T-cell (primary cell): ENCODE measurements at regions not wholly inside any gene's neighbourhood (a gene's known extent, or its start where the extent isn't known, plus 50 kb on each side); places are given as distances from the start of the nearest gene placed in this dataset.

ENCODE experiments used
- ATAC-seq, 4 experiments: fragments of 200-7000 bp in 3 of 4; fragments of 150-1000 bp in 1 of 4; cut with Tn5 transposase; replicated peaks in 1 of 4; 1 replicate in 3 of 4; 2 replicates in 1 of 4; pipeline ENCODE4 v1.10.0; 2021; ENCODE audit warnings: moderate library complexity in 3 of 4, mild to moderate bottlenecking in 2 of 4, moderate number of reproducible peaks in 1 of 4
- CTCF ChIA-PET, 2 donors: fragments of 300-600 bp; sonication (Branson Sonifier 250); formaldehyde crosslinking; loops; one replicate each; lab custom pipeline; 2022; ENCODE audit warnings: antibody characterized with exemption in 2 of 2; lab: Charles Lee
- POLR2A ChIA-PET, 2 donors: fragments of 300-600 bp; sonication (Branson Sonifier 250); formaldehyde crosslinking; loops; one replicate each; lab custom pipeline; 2022; ENCODE audit warnings: antibody characterized with exemption in 2 of 2; lab: Charles Lee
- DNase-seq, 35 experiments: peaks; one replicate each; pipeline versions ENCODE4 v3.0.0 to v3.0.0-alpha.2; 2013 to 2023
- H3K27ac ChIP-seq: one replicate; pipeline ENCODE4 v1.5.1; 2013; ENCODE audit warnings: low read length
- H3K27me3 ChIP-seq, 2 experiments: replicated peaks in 1 of 2; 1 replicate in 1 of 2; 2 replicates in 1 of 2; pipeline versions ENCODE4 v1.6.1 to v1.7.0; 2013; ENCODE audit warnings: low read length in 1 of 2, mixed read lengths in 1 of 2; ENCODE audit not compliant: control insufficient read depth in 2 of 2, insufficient read depth in 2 of 2; ENCODE audit errors: extremely low read depth in 1 of 2
- H3K36me3 ChIP-seq, 2 donors: 1 replicate in 1 of 2; 2 replicates in 1 of 2; pipeline versions ENCODE4 v1.6.1 to v1.7.0; 2013; ENCODE audit warnings: low read length in 1 of 2; ENCODE audit not compliant: control insufficient read depth in 2 of 2, insufficient read depth in 1 of 2; ENCODE audit errors: extremely low read depth in 1 of 2
- H3K4me1 ChIP-seq, 2 experiments: 1 replicate in 1 of 2; 2 replicates in 1 of 2; pipeline versions ENCODE4 v1.6.1 to v1.7.0; 2013; ENCODE audit warnings: low read length in 2 of 2, mixed read lengths in 1 of 2; ENCODE audit not compliant: insufficient read depth in 2 of 2, control insufficient read depth in 1 of 2; ENCODE audit errors: extremely low read depth in 1 of 2
- H3K4me3 ChIP-seq, 2 donors: 1 replicate in 1 of 2; 2 replicates in 1 of 2; pipeline versions ENCODE4 v1.5.1 to v1.7.0; 2013; ENCODE audit warnings: mild to moderate bottlenecking in 2 of 2, low read length in 1 of 2, moderate library complexity in 1 of 2; ENCODE audit not compliant: control insufficient read depth in 1 of 2; ENCODE audit errors: extremely low read depth in 1 of 2
- H3K9me3 ChIP-seq: 2 replicates; pipeline ENCODE4 v1.7.0; 2013
- H3K27ac Mint-ChIP-seq, 2 donors: one replicate each; pipeline ENCODE4 v1.8.0; 2020 to 2021; ENCODE audit warnings: mild to moderate bottlenecking in 2 of 2, mixed read lengths in 2 of 2
- H3K27me3 Mint-ChIP-seq, 2 donors: one replicate each; pipeline ENCODE4 v1.8.0; 2021 to 2022; ENCODE audit warnings: mixed read lengths in 2 of 2
- H3K36me3 Mint-ChIP-seq: one replicate; pipeline ENCODE4 v1.8.0; 2021; ENCODE audit warnings: mixed read lengths
- H3K4me1 Mint-ChIP-seq, 3 donors: one replicate each; pipeline ENCODE4 v1.8.0; 2020 to 2022; ENCODE audit warnings: mixed read lengths in 3 of 3, mild to moderate bottlenecking in 1 of 3
- H3K4me3 Mint-ChIP-seq, 3 donors: one replicate each; pipeline ENCODE4 v1.8.0; 2020 to 2022; ENCODE audit warnings: mild to moderate bottlenecking in 3 of 3, mixed read lengths in 3 of 3, moderate library complexity in 3 of 3
- H3K9me3 Mint-ChIP-seq, 3 donors: one replicate each; pipeline ENCODE4 v1.8.0; 2020 to 2022; ENCODE audit warnings: mixed read lengths in 3 of 3
- WGBS: methylation state at CpG from one replicate; pipeline ENCODE4 v1.1.5; 2013; ENCODE audit warnings: missing lambda C conversion rate; ENCODE audit not compliant: insufficient coverage; 5-methylcytosine and 5-hydroxymethylcytosine counted together

GRCh38 chr3:24899373-24899772, 404.7 kb upstream of the THRB start:
- no peaks in the 10 kb centered on the region for H3K27me3 ChIP-seq
- WGBS: 88% methylated on average over 1 of the region's 4 CpGs
- ATAC-seq: no peak
- POLR2A ChIA-PET: interaction anchor here in 1 of 2 donors (0.7 kb wide), 1 partner anchor 30 kb away, joined by 5 read pairs; no protein-coding TSS in a partner anchor
- no peaks in the 10 kb centered on the region for H3K4me1 ChIP-seq
- peaks cover 0 to 14% (median 7%) of the 10 kb centered on the region in 3 donors for H3K9me3 Mint-ChIP-seq
- no peaks in the 10 kb centered on the region for H3K4me1 Mint-ChIP-seq
- H3K36me3 Mint-ChIP-seq: no peaks in the 10 kb centered on the region
- no peaks in the 10 kb centered on the region for H3K27me3 Mint-ChIP-seq
- H3K4me3 ChIP-seq: no peak overlapping the region
- H3K27ac Mint-ChIP-seq: no peak overlapping the region
- no peak overlapping the region for H3K4me3 Mint-ChIP-seq
- no peak overlapping the region for H3K27ac ChIP-seq
- no peaks in the 10 kb centered on the region for H3K9me3 ChIP-seq
- H3K36me3 ChIP-seq: no peaks in the 10 kb centered on the region
- CTCF ChIA-PET: no interaction called here
- no peak for DNase-seq

GRCh38 chr3:24899901-24900603, 405.4 kb upstream of the THRB start:
- ChIA-PET POLR2A (interaction anchor here in 1 of 2 donors (0.7 kb wide), 1 partner anchor 31 kb away, joined by 5 read pairs; no protein-coding TSS in a partner anchor), CTCF (no interaction called here)
- no peaks in the 10 kb centered on the region for H3K36me3 ChIP-seq
- 57% methylated on average over 1 of the region's 4 CpGs for WGBS
- H3K4me1 ChIP-seq: no peaks in the 10 kb centered on the region
- Mint-ChIP-seq H3K4me3 (no peak overlapping the region), H3K27ac (no peak overlapping the region), H3K4me1 (no peaks in the 10 kb centered on the region), H3K36me3 (no peaks in the 10 kb centered on the region), H3K9me3 (peaks cover 0 to 11% (median 10%) of the 10 kb centered on the region in 3 donors), H3K27me3 (no peaks in the 10 kb centered on the region)
- no peaks in the 10 kb centered on the region for H3K9me3 ChIP-seq
- no peak for DNase-seq
- H3K27me3 ChIP-seq: no peaks in the 10 kb centered on the region
- no peak overlapping the region for H3K4me3 ChIP-seq
- ATAC-seq: no peak
- H3K27ac ChIP-seq: no peak overlapping the region

GRCh38 chr3:24905266-24905665, 410.6 kb upstream of the THRB start:
- H3K27ac ChIP-seq: no peak overlapping the region
- Mint-ChIP-seq H3K27ac (no peak overlapping the region), H3K4me3 (no peak overlapping the region), H3K4me1 (no peaks in the 10 kb centered on the region), H3K36me3 (no peaks in the 10 kb centered on the region), H3K9me3 (peaks cover 0 to 18% (median 14%) of the 10 kb centered on the region in 3 donors), H3K27me3 (no peaks in the 10 kb centered on the region)
- whole genome bisulfite sequencing: no CpG with 5 or more reads among the region's 1 CpG
- ChIA-PET CTCF (no interaction called here), POLR2A (no interaction called here)
- no peak for ATAC-seq
- DNase-seq: no peak
- H3K4me1 ChIP-seq: no peaks in the 10 kb centered on the region
- H3K27me3 ChIP-seq: no peaks in the 10 kb centered on the region
- H3K9me3 ChIP-seq: no peaks in the 10 kb centered on the region
- H3K4me3 ChIP-seq: no peak overlapping the region
- H3K36me3 ChIP-seq: no peaks in the 10 kb centered on the region

DNA sequence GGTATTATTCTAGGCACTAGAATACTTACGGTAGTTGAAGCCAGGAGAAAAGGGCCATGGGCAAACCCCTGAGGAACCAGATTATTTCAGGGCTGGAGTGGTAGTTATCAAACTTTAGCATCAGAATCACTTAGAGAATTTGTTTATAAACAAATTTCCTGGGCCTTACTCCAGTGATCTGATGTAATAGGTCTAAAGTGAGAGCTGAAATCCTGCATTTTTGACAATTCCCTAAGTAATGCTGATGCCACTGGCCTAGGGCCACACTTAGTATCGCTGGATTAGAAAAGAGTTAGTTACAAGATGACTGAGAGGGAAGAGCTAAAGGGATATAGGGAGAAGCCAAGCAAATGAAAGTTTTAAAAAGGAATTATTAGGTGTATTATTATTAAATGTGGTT, 412.5 kb upstream of the THRB start:
- POLR2A ChIA-PET: no interaction called here
- no peaks in the 10 kb centered on the region for H3K36me3 Mint-ChIP-seq

DNA sequence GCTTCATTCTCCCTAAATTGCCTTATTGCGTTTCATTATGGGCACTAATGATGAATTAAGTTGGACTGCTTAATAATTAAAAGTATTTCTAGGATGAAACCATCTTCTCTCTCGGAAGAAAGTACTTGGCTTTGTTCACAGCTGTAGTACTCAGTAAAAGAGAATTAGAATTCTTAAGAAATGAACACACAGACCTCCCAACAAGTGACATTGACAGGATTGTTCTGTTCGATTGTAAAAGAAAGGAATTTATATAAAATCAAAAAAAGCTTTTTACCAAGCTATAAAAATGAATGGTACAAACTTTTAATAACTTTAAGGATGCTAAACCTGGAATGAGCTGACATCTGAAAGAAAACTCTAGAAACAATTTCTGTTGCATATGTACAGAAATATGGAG, 416.4 kb upstream of the THRB start:
- Mint-ChIP-seq H3K27ac (no peak overlapping the region), H3K4me3 (no peak overlapping the region), H3K9me3 (peaks cover 5 to 13% (median 9%) of the 10 kb centered on the region in 3 donors), H3K36me3 (no peaks in the 10 kb centered on the region), H3K27me3 (no peaks in the 10 kb centered on the region), H3K4me1 (no peaks in the 10 kb centered on the region)
- H3K27me3 ChIP-seq: no peaks in the 10 kb centered on the region
- POLR2A ChIA-PET: interaction anchor here in 1 of 2 donors (0.5 kb wide), 1 partner anchor 33 kb away, joined by 4 read pairs; no protein-coding TSS in a partner anchor
- H3K4me3 ChIP-seq: no peak overlapping the region
- no CpG with 5 or more reads among the region's 3 CpGs for WGBS
- no peak overlapping the region for H3K27ac ChIP-seq
- no peaks in the 10 kb centered on the region for H3K36me3 ChIP-seq
- no peak for DNase-seq
- CTCF ChIA-PET: no interaction called here
- ATAC-seq: no peak
- H3K9me3 ChIP-seq: no peaks in the 10 kb centered on the region
- no peaks in the 10 kb centered on the region for H3K4me1 ChIP-seq

More for the DNA sequence above, 412.5 kb upstream of the THRB start:
- no peak for DNase-seq
- Mint-ChIP-seq H3K27ac (no peak overlapping the region), H3K9me3 (peaks cover 3 to 17% (median 14%) of the 10 kb centered on the region in 3 donors), H3K4me3 (no peak overlapping the region), H3K27me3 (no peaks in the 10 kb centered on the region), H3K4me1 (no peaks in the 10 kb centered on the region)
- H3K36me3 ChIP-seq: no peaks in the 10 kb centered on the region
- no peaks in the 10 kb centered on the region for H3K9me3 ChIP-seq
- no peaks in the 10 kb centered on the region for H3K27me3 ChIP-seq
- WGBS: 86% methylated on average over 1 of the region's 2 CpGs
- H3K27ac ChIP-seq: no peak overlapping the region
- no peak for ATAC-seq
- H3K4me1 ChIP-seq: no peaks in the 10 kb centered on the region
- no peak overlapping the region for H3K4me3 ChIP-seq
- CTCF ChIA-PET: no interaction called here

GRCh38 chr3:24915639-24916038, 421.0 kb upstream of the THRB start:
- DNase-seq: no peak
- Histone ChIP-seq H3K4me3 (no peak overlapping the region), H3K9me3 (no peaks in the 10 kb centered on the region), H3K36me3 (no peaks in the 10 kb centered on the region), H3K27me3 (no peaks in the 10 kb centered on the region), H3K27ac (no peak overlapping the region), H3K4me1 (no peaks in the 10 kb centered on the region)
- H3K36me3 Mint-ChIP-seq: no peaks in the 10 kb centered on the region
- H3K27me3 Mint-ChIP-seq: no peaks in the 10 kb centered on the region
- no peak for ATAC-seq
- CTCF ChIA-PET: no interaction called here
- no peaks in the 10 kb centered on the region for H3K4me1 Mint-ChIP-seq
- peaks cover 3 to 6% (median 3%) of the 10 kb centered on the region in 3 donors for H3K9me3 Mint-ChIP-seq
- H3K27ac Mint-ChIP-seq: no peak overlapping the region
- WGBS: 76% methylated on average over 2 of the region's 2 CpGs
- POLR2A ChIA-PET: no interaction called here
- H3K4me3 Mint-ChIP-seq: no peak overlapping the region
